Limb (tissue), 2 donors: ENCODE measurements at regions not wholly inside any gene's neighbourhood (a gene's known extent, or its start where the extent isn't known, plus 50 kb on each side); places are given as distances from the start of the nearest gene placed in this dataset.

Experiments
- DNase-seq, 2 donors: peaks; one replicate each; pipeline ENCODE4 v3.0.0-alpha.2; 2016; ENCODE audit errors: extremely low spot score in 2 of 2

DNA sequence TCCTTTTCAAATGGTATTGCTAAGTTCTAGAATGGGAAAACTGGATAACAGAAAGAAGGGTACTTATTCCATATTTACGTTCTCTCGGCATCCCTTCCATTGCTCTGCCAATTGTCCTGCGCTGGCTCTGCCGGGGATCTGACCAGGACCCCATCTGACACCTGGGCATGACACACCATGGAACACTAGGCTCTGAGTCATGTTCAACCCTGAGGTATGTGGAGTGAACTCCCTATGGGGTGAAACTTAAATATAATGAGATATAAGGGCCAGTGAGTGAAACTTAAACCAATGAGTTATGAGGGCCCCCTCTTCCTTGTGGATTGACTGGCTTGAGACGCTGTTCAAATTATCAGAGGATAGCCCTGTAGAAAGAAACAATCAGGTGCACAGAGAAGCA, 55.1 kb upstream of the ZEB1 start:
- no peak for DNase-seq

DNA sequence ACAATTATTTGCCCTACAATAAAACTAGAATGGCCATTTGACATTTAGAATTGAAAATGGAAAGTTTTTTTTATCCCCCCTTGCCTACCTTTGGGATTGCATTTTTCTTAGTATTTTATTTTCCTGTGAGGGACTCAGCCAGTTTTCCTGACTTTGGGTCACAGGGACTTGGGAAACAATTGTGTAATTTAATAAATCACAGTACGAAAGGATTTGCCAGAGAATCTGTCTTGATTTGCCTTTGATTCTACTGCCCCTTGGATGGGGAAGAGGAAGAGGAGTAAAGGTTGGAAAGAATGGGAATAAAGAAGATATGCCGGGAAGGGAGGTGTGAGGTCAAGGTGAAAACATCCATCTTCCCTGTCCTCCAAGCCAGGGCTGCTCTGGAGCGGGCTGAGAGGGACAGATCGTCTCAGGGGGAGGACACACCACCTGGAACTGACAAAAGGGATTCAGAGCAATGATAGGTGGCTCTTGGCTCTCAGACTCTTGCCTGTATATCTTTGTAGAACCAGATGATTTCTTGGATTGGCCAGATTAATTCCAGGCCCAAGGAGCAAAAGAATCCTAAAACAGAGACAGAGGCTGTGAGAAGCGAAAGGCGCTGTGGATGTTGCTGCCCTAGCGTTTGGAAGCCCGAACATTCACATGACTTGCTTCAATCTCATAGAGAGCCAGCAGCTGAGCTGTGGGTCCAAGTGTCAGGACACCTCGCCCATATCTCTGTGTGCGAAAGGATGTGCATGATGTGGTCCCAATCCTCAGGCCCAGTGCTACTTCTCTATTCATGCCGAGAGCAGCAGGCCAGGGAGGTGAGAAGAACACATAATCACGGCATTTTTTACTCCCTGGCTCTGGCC, 50.3 kb upstream of the ZEB1 start:
- DNase-seq, result no peak
